ENCODE measurements at regions not wholly inside any gene's neighbourhood (a gene's known extent, or its start where the extent isn't known, plus 50 kb on each side); places are given as distances from the start of the nearest gene placed in this dataset.

DNA sequence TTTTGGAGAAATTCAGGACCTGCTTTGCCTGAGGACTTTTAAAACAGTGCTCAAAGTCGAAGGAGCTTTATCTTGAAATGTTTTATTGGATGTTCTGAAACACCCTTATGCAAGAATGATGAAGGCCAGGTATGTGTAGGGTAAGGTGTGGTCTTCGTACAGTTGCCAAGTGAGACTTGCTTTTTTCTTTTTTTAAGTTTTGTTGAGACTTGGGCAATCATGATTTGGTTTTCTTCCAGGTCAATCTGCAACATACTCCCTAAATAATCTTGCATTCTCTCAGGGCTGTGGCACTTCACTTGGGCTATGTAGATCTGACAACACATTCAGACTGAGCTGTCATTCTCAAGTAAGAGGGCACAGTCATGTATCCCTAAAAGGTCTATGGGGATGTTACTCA lies 75.0 kb downstream of the GATA3 start:
- TF ChIP-seq, protein P1, sequence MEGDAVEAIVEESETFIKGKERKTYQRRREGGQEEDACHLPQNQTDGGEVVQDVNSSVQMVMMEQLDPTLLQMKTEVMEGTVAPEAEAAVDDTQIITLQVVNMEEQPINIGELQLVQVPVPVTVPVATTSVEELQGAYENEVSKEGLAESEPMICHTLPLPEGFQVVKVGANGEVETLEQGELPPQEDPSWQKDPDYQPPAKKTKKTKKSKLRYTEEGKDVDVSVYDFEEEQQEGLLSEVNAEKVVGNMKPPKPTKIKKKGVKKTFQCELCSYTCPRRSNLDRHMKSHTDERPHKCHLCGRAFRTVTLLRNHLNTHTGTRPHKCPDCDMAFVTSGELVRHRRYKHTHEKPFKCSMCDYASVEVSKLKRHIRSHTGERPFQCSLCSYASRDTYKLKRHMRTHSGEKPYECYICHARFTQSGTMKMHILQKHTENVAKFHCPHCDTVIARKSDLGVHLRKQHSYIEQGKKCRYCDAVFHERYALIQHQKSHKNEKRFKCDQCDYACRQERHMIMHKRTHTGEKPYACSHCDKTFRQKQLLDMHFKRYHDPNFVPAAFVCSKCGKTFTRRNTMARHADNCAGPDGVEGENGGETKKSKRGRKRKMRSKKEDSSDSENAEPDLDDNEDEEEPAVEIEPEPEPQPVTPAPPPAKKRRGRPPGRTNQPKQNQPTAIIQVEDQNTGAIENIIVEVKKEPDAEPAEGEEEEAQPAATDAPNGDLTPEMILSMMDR (IDR thresholded peaks at IDR 0.05; ENCODE audit: extremely low read depth in 1 of 2, insufficient read depth in 1 of 2, low read depth in 1 of 2, low read length in 2 of 2) = no peak
- no peak for TF ChIP-seq EZH2 (IDR thresholded peaks at IDR 0.05; ENCODE audit: borderline replicate concordance, low read depth, low read length, severe bottlenecking)
- TF ChIP-seq POLR2A (IDR thresholded peaks at IDR 0.05; ENCODE audit: low read depth, low read length) = no peak
- no peak for TF ChIP-seq POLR2AphosphoS5 (IDR thresholded peaks at IDR 0.05; ENCODE audit: insufficient read depth, low read depth, low read length)
- TF ChIP-seq MYC (IDR thresholded peaks at IDR 0.05; ENCODE audit: low read depth, low read length) = no peak
- TF ChIP-seq, protein P2, sequence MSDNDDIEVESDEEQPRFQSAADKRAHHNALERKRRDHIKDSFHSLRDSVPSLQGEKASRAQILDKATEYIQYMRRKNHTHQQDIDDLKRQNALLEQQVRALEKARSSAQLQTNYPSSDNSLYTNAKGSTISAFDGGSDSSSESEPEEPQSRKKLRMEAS (IDR thresholded peaks at IDR 0.05; ENCODE audit: insufficient read depth, insufficient read length) = no peak

Measured in endothelial cell of umbilical vein (primary cell).